NCI-H524 treated with DMSO at 0.1 percent for 48 hours (cell line): ENCODE measurements at regions not wholly inside any gene's neighbourhood (a gene's known extent, or its start where the extent isn't known, plus 50 kb on each side); places are given as distances from the start of the nearest gene placed in this dataset.
"Not testable (repeated sequence)": the region's sequence is repeated elsewhere in the genome, so short reads cannot be mapped to it uniquely, and the experiment has no call there.

Experiments
- DNase-seq: peaks from one replicate; lab custom pipeline; 2025; lab: John Stamatoyannopoulos, UW

- no peak for DNase-seq
Measured at GRCh38 chr3:144463911-144464310, 492.3 kb downstream of the DIPK2A start.

GRCh38 chr3:144466114-144466513 is 494.5 kb downstream of the DIPK2A start:
- DNase-seq = no peak

DNA sequence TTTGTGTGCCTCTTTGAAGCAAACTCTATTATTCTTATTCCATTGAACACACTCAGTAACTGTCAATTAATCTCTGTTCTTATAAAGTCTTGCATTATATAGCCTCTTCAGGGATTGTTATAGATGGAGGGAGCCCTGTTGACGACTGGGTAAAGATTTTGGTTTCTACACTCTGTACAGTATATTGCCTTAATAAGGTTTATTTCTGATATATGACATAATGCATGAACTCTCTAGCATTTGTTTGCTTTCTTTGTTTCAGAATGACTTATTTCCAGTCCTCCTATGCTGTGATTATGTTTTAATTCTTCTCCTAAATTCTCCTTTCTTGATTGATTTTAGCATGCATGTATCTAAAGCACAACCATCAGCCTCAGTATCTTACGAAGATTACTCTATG is 494.9 kb downstream of the DIPK2A start:
- DNase-seq = no peak

DNA sequence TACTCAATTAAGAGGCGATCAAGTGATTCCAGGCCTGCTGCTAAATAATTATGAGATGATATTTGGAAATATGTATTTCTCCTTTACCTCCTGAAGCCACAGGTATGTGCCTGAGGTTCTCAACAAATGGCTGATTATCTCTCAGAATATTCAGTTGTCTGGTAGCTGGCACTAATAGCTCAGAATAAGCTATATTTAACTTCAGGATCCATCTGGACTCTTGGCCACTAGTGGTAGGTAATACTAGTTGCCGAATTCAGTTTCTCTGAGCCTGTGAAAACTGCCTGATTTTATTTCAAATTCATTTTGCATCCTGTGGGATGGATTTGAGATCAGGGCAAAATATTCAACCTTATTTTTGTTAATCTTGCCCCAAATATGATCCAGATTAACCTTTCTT is 499.0 kb downstream of the DIPK2A start:
- DNase-seq = no peak

GRCh38 chr3:144477593-144477992 is 506.0 kb downstream of the DIPK2A start:
- no peak for DNase-seq

DNA sequence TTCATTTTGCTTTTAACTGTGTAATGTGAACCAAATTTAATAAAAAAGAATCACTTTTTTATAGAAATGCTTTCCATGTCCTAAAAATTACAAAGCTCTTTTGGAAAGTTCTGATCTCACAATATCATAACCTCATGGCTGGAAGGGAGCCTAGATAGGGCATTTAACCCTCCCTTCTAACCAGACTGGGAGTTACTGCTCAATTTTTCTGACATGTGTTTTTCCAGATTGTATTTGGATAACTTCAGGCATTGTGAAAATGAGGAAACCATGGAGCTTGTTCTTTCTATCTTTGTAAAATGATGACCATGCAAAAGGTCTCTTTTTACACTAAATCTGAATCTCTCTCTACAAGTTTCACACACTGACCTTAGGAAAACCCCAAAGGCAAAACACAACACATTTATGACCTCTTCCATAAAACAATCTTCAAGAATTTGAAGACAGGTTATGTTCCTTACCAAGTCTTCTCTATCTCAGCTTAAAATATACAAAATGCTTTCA is 508.8 kb downstream of the DIPK2A start:
- DNase-seq = no peak

GRCh38 chr3:144482876-144483275 is 511.3 kb downstream of the DIPK2A start:
- DNase-seq = no peak

DNA sequence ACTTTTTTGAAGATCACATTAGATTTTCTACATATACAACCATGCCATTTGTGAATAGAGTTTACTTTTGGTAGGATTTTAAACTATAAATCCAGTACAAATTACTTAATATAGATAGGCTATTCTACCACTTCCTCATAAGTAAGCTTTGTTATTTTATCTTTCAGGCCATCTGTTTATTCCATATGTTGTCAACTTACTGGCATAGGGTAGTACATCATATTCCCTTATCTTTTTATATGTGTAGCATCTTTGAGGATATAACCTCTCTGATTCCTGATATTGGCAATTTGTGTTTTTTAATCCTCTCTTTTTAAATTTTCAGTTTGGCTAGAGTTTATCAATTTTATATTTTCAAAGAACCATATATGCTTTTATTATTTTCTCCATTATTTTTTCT is 515.4 kb downstream of the DIPK2A start:
- DNase-seq = peak; percentile 25

DNA sequence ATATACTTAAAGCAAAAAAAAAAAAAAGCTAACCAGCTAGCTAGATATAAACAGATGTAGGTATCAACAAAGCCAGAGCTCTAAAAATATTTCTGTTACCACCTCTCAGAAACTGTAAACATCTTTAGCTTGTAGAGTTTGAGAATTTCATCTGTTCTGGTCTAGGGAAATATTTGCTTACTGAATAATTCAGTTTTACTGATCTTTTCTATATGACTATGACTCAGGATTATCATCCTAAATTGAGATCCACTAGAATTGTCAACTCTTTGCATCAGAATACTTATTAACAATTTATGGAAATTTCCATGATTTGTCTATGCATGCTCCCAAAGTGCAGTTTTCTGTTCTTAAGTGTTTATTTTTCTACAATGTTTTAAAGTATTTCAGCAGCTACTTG is 517.3 kb downstream of the DIPK2A start:
- no peak for DNase-seq

- DNase-seq = no peak
Measured at GRCh38 chr3:144491333-144491732, 519.7 kb downstream of the DIPK2A start.

DNA sequence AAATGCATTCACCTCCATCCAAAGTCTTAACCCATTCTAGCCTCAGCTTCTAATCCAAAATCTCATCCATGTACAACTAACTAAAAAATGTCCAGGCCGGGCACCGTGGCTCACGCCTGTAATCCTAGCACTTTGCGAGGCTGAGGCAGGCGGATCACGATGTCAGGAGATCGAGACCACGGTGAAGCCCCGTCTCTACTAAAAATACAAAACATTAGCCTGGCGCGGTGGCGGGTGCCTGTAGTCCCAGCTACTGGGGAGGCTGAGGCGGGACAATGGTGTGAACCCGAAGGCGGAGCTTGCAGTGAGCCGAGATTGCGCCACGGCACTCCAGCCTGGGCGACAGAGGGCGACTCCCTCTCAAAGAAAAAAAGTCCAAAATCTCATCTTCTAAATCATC is 523.0 kb downstream of the DIPK2A start:
- DNase-seq = not testable (repeated sequence)

DNA sequence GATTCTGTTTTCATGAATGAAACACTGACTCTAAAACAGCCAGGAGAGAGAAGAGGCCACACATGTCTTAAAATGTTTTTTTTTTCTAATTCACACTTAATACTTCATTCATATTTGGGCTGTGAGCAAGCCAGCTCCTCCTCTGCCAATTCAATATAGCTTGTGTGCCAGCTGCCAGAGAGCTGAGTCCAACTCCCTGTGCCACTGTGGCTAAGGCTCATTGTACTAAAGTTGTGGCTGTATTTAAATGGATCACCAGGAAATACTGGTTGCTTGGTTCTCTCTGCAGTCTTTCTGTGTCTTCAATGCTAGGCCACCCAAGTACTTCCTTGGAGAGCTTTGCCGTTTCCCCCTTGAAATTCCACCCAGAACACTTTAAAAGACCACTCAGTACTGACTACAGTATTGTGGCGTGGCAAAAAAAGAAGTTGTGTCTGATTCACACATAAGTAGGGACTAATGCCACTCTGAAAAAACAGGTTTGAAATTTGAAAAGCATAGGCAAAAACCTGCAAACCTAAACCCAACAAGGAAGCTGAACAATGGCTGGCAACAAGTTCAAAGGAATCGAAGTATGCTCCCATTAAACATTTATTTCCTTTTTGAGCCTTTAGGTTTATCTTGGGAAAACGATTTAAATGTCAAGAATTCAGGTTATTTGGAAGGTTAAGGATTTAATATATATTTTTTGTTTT is 524.7 kb downstream of the DIPK2A start:
- no peak for DNase-seq

GRCh38 chr3:144497452-144497851 is 525.8 kb downstream of the DIPK2A start:
- no peak for DNase-seq

DNA sequence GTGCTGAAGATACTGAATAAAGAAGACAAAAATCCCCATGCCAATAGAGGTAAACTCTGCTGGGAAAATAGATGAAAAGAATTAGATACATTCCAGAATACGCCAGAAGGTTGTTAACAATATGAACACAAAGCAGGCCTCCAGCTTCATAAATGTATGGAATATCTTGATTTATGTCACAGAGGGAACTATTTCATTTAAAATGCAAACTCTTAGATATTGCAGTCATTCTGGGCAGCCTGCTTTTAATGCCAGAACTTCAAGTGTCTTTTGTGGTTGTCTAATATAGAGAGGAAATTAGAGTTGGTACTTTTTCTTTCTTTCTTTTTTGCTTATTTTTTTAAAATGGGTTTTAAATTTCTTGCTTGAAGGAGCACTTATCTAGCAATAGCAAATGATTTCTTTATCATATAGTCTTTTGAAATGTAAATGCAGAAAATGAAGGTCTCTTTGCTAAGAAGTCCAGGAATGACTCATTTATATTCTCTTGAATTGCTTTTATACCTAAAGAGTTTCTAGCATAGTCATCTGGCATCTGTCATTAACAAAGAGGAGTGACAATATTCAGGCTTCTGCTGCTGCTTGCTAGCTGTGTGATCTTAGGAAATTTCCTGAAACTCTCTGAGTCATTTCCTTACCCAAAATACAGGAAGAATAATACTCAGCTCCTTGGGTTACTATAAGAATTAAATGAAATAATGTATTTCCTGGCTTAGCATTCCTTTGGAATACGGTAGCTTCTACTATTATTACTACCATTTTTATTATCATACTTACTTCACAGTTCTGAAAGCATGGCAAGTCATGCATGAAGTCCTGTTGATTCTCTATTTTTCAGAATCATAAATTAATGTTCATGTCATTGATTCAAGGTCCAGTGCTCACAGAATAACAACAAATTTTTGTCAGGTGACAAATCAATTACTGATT is 527.6 kb downstream of the DIPK2A start:
- no peak for DNase-seq

DNA sequence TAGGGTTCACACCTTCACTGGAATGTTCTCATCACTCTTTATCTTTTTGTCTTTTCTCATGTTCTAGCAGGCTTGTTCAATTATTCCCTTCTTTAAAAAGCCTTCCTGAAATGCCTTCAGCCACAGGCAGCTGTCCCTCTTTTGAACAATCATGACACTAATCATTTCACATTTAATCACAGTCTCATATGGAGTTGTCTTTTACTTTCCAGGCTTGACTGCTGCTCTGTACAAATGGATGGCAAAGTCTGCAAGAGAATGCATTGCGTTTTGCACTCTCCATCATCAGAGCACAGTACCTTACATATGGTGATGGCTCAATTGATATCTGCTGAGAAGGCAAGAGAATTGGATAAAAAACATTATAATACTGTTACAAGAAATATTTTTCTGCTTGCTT is 529.8 kb downstream of the DIPK2A start:
- DNase-seq = no peak

DNA sequence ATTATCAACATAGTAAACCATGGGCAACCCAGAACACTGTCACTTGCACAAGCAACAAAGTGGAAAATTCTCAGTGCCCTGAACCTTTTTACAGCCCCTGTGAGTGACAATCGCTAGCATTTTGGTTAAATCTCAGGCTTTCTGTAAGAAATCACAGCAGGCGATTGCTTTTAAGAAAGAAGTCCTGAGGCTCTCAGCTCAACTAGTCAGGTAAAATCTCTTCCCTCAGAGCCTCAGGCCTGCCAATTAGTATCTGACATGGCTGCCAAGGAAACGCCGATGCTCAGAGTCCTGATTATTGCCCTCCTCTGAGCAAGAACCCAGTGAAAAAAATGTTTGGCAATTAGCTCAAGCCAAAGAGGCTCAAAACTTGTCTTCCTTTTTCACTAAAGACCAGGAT is 530.8 kb downstream of the DIPK2A start:
- no peak for DNase-seq

DNA sequence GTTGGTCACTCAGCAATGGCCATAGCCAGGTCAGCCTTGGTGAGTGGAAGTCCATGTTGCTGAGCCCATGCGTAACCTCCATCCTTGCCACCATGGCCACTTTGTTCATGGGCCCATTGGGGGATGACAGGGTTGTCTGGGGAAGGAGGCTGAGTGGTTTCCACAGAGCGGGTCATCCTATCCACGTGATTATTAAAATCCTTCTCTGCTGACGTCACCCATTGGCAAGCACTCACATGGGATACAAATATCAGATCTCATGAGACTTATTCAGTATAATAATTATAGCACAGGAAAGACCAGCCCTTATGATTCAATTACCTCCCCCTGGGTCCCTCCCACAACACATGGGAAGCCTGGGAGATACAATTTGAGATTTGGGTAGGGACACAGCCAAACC is 534.8 kb downstream of the DIPK2A start:
- not testable (repeated sequence) for DNase-seq

GRCh38 chr3:144511346-144511745 is 539.7 kb downstream of the DIPK2A start:
- DNase-seq = no peak

- DNase-seq = no peak
Measured at GRCh38 chr3:144516026-144516425, 544.4 kb downstream of the DIPK2A start.

DNA sequence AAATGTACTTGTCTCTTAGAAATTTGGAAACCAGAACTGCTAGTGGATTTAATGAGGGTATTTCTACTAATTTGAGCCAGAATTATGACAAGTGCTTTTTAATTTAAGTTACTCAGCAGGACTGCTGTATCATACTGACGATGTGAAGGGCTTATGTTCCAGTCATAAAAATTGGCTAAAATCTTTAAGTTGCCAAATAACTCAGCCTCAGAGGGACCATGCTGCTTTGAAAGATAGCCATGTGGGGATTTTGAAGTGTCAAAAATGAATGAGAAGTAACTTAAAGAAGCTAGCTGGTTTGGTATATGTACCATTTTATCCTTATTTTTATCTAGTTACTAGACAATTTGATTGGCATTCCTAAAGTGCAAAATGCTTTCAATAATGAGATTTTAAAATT is 545.0 kb downstream of the DIPK2A start:
- DNase-seq = no peak

- DNase-seq = peak; percentile 34
Measured at GRCh38 chr3:144521131-144521530, 549.5 kb downstream of the DIPK2A start.

- no peak for DNase-seq
Measured at GRCh38 chr3:144522456-144522855, 550.8 kb downstream of the DIPK2A start.

DNA sequence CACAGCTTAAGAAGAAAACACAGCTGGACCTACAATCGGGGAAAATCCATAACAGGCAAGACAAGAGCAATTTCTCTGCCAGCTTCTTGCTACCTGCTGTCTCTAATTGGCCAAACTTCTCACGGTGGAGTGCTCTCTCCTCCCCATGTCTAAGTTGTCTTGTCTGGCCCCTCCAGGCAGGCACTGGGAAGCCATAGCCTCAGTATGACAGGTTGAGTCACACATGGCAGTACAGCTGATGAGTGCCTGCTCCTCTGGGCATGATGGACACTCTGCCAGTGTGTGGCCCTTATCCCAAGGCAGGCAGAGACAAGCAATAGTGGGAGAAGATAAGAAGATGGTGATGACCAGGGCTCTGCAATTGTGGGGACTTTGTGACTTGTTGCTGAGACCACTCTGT is 551.8 kb downstream of the DIPK2A start:
- DNase-seq = no peak
